ENCODE measurements at regions not wholly inside any gene's neighbourhood (a gene's known extent, or its start where the extent isn't known, plus 50 kb on each side); places are given as distances from the start of the nearest gene placed in this dataset.

GRCh38 chr6:109238396-109238795 is 143.1 kb downstream of the CEP57L1 start:
- Histone ChIP-seq H2BK12ac (ENCODE audit: low read depth, low read length) (no peak overlapping the region), H3K9me3 (ENCODE audit: insufficient read depth in 2 of 2, low read depth in 1 of 2, low read length in 1 of 2) (no peaks in the 10 kb centered on the region), H4K5ac (ENCODE audit: insufficient read length, low read depth, low read length) (no peak overlapping the region), H4K20me1 (replicated peaks in 1 of 2; ENCODE audit: control insufficient read depth in 1 of 2, insufficient read depth in 2 of 2, low read length in 2 of 2) (no peaks in the 10 kb centered on the region), H3K4me1 (replicated peaks in 1 of 4; ENCODE audit: control insufficient read depth in 3 of 4, insufficient read depth in 4 of 4, low read length in 3 of 4) (no peaks in the 10 kb centered on the region; a peak in 3 of 7 replicates), H3K4me3 (ENCODE audit: extremely low read depth in 1 of 4, insufficient read depth in 2 of 4, low read depth in 3 of 4, low read length in 4 of 4) (no peak overlapping the region), H2BK20ac (ENCODE audit: low read length) (no peak overlapping the region), H3K23me2 (ENCODE audit: low read depth, low read length) (no peaks in the 10 kb centered on the region), H2AK5ac (ENCODE audit: low read depth, low read length) (no peak overlapping the region), H4K8ac (ENCODE audit: extremely low read depth, insufficient read depth, low read length) (no peak overlapping the region), H3K79me1 (ENCODE audit: low read depth, low read length) (no peaks in the 10 kb centered on the region), H3K27me3 (replicated peaks in 1 of 4; ENCODE audit: control insufficient read depth in 3 of 4, extremely low read depth in 1 of 4, insufficient read depth in 3 of 4, low read length in 3 of 4) (no peaks in the 10 kb centered on the region), H3K27ac (ENCODE audit: low read depth, low read length) (no peak overlapping the region), H2BK5ac (ENCODE audit: low read depth, low read length) (no peak overlapping the region), H3K4ac (replicated peaks; ENCODE audit: insufficient read length, low read depth, low read length) (no peak overlapping the region), H2BK120ac (replicated peaks; ENCODE audit: low read depth, low read length) (no peak overlapping the region), H3K36me3 (ENCODE audit: control insufficient read depth in 2 of 4, insufficient read depth in 4 of 4, low read length in 3 of 4) (no peaks in the 10 kb centered on the region), H3K14ac (ENCODE audit: insufficient read length) (no peak overlapping the region), H3K79me2 (ENCODE audit: control insufficient read depth in 1 of 2, insufficient read depth in 2 of 2, low read length in 2 of 2) (no peaks in the 10 kb centered on the region), H3K4me2 (ENCODE audit: insufficient read depth in 1 of 2, low read depth in 2 of 2, low read length in 2 of 2) (no peak overlapping the region), H3K9ac (replicated peaks in 1 of 4; ENCODE audit: extremely low read depth in 1 of 4, low read depth in 3 of 4, low read length in 3 of 4) (no peak overlapping the region), H3K18ac (ENCODE audit: extremely low read depth, low read length) (no peak overlapping the region), H3K23ac (ENCODE audit: insufficient read length) (no peak overlapping the region), H2BK15ac (ENCODE audit: low read length) (no peak overlapping the region), H3K56ac (replicated peaks; ENCODE audit: insufficient read length, low read depth, low read length) (no peak overlapping the region), H2AFZ (ENCODE audit: low read length) (no peak overlapping the region), H4K91ac (replicated peaks; ENCODE audit: insufficient read length, low read length) (no peak overlapping the region)
- DNase-seq (ENCODE audit: low read depth in 1 of 2, low spot score in 2 of 2): no peak
- ChIA-PET CTCF (ENCODE audit: partially characterized antibody) (interaction anchor here (0.6 to 1.5 kb wide), 3 partner anchors 50 to 240 kb away, joined by 3 to 6 read pairs (median 5); no protein-coding TSS in a partner anchor), POLR2A (ENCODE audit: partially characterized antibody) (no interaction called here)
- 80% methylated on average over 3 of the region's 3 CpGs; no CpG with 5 or more reads in 1 of the 2 experiments for WGBS, 2 experiments (ENCODE audit: extremely low coverage in 1 of 2, insufficient coverage in 1 of 2, insufficient read length in 1 of 2, insufficient replicate concordance in 2 of 2, low coverage in 1 of 2, low lambda C conversion rate in 2 of 2, missing lambda C conversion rate in 1 of 2)
- no peak for FAIRE-seq
- TF ChIP-seq BACH1 (IDR thresholded peaks at IDR 0.05; ENCODE audit: low read length): no peak
- no peak for TF ChIP-seq ASH2L (IDR thresholded peaks at IDR 0.05; ENCODE audit: low read length)
- no peak for TF ChIP-seq YY1 (IDR thresholded peaks at IDR 0.05; ENCODE audit: low read depth, low read length)
- no peak for TF ChIP-seq SIN3A (conservative IDR thresholded peaks at IDR 0.05 in 1 of 2, IDR thresholded peaks at IDR 0.05 in 1 of 2; ENCODE audit: low read depth in 1 of 2, low read length in 2 of 2)
- no peak for TF ChIP-seq NRF1 (IDR thresholded peaks at IDR 0.05; ENCODE audit: low read depth, low read length)
- no peak for TF ChIP-seq ZNF274 (IDR thresholded peaks at IDR 0.05; ENCODE audit: borderline replicate concordance, extremely low read depth, low read length)
- TF ChIP-seq TBP (IDR thresholded peaks at IDR 0.05; ENCODE audit: low read depth, low read length): no peak
- no peak for TF ChIP-seq SIRT6 (IDR thresholded peaks at IDR 0.05; ENCODE audit: low read length)
- TF ChIP-seq PHF8 (conservative IDR thresholded peaks at IDR 0.05; ENCODE audit: low read depth, low read length): no peak
- no peak for TF ChIP-seq POLR2AphosphoS5 (IDR thresholded peaks at IDR 0.05; ENCODE audit: low read depth, low read length)
- no peak for TF ChIP-seq RBBP5 (IDR thresholded peaks at IDR 0.05; ENCODE audit: borderline replicate concordance, low read depth, low read length)
- TF ChIP-seq MAFK (IDR thresholded peaks at IDR 0.05; ENCODE audit: low read depth, low read length): no peak
- TF ChIP-seq CTBP2 (IDR thresholded peaks at IDR 0.05; ENCODE audit: borderline replicate concordance, insufficient read depth, insufficient read length, low read length): no peak
- TF ChIP-seq E2F6 (IDR thresholded peaks at IDR 0.05): no peak
- no peak for TF ChIP-seq CHD2 (IDR thresholded peaks at IDR 0.05; ENCODE audit: low read length)
